Suprapubic skin (tissue), 3 donors: ENCODE measurements at regions not wholly inside any gene's neighbourhood (a gene's known extent, or its start where the extent isn't known, plus 50 kb on each side); places are given as distances from the start of the nearest gene placed in this dataset.

ENCODE experiments used
- POLR2AphosphoS5 ChIP-seq, 3 donors: sonication (generic); formaldehyde crosslinking; IDR thresholded peaks; one replicate each; pipeline ENCODE4 v1.6.1; 2017; ENCODE audit warnings: antibody characterized with exemption in 3 of 3
- TF ChIP-seq, protein P1 (sequence below), 2 donors: fragments of 200-600 bp in 1 of 2; fragments of 450-650 bp in 1 of 2; sonication (generic) in 1 of 2; IDR thresholded peaks; one replicate each; pipeline ENCODE4 v1.5.1; 2016 to 2019; ENCODE audit warnings: antibody characterized with exemption in 2 of 2, mild to moderate bottlenecking in 1 of 2, moderate library complexity in 1 of 2

DNA sequence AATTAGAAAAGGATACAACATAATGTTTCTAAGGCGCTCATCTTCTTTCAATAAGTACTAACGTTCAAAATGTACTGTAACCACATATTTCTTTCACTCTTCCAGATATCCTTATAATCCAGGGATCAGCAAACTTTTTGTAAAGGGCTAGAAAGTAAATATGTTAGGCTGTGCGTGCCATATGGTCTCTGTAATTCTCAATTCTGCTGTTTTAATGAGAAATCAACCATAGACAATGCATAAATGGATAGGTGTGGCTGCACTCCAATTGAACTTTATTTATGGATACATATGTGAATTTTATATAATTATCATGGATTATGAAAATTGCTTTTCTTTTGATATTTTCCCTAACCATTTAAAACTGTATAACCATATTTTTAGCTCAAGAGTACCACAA, 459.4 kb downstream of the EPHA4 start:
- TF ChIP-seq, protein P1, sequence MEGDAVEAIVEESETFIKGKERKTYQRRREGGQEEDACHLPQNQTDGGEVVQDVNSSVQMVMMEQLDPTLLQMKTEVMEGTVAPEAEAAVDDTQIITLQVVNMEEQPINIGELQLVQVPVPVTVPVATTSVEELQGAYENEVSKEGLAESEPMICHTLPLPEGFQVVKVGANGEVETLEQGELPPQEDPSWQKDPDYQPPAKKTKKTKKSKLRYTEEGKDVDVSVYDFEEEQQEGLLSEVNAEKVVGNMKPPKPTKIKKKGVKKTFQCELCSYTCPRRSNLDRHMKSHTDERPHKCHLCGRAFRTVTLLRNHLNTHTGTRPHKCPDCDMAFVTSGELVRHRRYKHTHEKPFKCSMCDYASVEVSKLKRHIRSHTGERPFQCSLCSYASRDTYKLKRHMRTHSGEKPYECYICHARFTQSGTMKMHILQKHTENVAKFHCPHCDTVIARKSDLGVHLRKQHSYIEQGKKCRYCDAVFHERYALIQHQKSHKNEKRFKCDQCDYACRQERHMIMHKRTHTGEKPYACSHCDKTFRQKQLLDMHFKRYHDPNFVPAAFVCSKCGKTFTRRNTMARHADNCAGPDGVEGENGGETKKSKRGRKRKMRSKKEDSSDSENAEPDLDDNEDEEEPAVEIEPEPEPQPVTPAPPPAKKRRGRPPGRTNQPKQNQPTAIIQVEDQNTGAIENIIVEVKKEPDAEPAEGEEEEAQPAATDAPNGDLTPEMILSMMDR (IDR thresholded peaks at IDR 0.05), result no peak
- TF ChIP-seq POLR2AphosphoS5 (IDR thresholded peaks at IDR 0.05), result no peak
